ENCODE measurements at regions not wholly inside any gene's neighbourhood (a gene's known extent, or its start where the extent isn't known, plus 50 kb on each side); places are given as distances from the start of the nearest gene placed in this dataset.

DNA sequence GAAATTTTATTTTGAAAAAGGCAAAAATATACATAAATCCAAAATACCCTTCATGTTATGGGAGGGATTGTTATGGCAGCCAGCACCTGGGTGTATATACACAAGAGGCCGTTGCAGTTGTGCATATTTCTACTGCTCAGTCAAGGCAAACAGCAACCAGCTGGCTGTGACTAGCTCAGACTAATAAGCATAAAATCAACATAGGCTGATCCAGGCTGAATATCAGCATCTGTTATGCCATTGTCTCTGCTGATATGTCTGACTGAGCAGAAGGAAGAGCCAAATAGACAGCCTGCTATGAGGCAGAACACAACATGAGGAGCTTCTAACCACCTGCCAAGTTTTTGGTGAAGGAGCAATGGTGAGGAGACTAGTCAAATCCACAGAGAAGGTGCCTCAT is 457.5 kb upstream of the ALCAM start:
- TF ChIP-seq, protein P1, sequence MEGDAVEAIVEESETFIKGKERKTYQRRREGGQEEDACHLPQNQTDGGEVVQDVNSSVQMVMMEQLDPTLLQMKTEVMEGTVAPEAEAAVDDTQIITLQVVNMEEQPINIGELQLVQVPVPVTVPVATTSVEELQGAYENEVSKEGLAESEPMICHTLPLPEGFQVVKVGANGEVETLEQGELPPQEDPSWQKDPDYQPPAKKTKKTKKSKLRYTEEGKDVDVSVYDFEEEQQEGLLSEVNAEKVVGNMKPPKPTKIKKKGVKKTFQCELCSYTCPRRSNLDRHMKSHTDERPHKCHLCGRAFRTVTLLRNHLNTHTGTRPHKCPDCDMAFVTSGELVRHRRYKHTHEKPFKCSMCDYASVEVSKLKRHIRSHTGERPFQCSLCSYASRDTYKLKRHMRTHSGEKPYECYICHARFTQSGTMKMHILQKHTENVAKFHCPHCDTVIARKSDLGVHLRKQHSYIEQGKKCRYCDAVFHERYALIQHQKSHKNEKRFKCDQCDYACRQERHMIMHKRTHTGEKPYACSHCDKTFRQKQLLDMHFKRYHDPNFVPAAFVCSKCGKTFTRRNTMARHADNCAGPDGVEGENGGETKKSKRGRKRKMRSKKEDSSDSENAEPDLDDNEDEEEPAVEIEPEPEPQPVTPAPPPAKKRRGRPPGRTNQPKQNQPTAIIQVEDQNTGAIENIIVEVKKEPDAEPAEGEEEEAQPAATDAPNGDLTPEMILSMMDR (IDR thresholded peaks at IDR 0.05; ENCODE audit: control extremely low read depth, extremely low read depth), result no peak
- Histone ChIP-seq H3K4me1 (ENCODE audit: control insufficient read depth in 5 of 5, insufficient read depth in 5 of 5, low read length in 5 of 5) (no peaks in the 10 kb centered on the region), H3K36me3 (ENCODE audit: control insufficient read depth in 4 of 4, insufficient read depth in 4 of 4, low read length in 4 of 4) (no peaks in the 10 kb centered on the region), H3K27ac (ENCODE audit: low read depth in 1 of 2, low read length in 1 of 2) (no peak overlapping the region), H3K4me3 (no peak overlapping the region), H3K9ac (ENCODE audit: insufficient read depth in 1 of 2, low read length in 2 of 2) (peak overlapping the region in 1 of 2 donors; percentile 26), H3K9me3 (ENCODE audit: control insufficient read depth in 4 of 4, insufficient read depth in 3 of 4, low read length in 3 of 4) (no peaks in the 10 kb centered on the region), H3K27me3 (ENCODE audit: control insufficient read depth in 3 of 3, insufficient read depth in 3 of 3, low read length in 2 of 3) (no peaks in the 10 kb centered on the region)
- DNase-seq, result peak; percentile 36 to 65 (median 48)
- WGBS, 2 donors, result 33 to 65% methylated on average over 1 of the region's 1 CpG
- ATAC-seq (ENCODE audit: insufficient read depth, low FRiP score), result no peak

DNA sequence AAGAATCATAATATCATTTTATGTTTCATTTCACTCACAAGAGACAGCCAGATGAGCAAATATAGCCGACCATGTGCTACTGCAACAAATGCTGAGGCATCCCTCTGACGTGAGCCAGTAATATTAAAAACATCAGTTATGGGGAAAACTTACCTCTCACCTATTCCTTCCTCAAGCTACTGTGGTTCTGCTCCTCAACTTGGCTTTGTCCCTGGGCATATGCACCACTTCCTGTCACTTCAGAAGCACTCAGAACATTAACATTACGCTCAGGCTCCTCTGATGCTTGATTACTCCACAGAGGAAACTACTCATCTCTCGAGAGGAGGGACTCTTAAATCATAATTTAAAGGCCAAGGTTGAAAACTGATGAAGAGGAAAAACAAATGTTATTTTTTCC is 457.0 kb upstream of the ALCAM start:
- no peak for DNase-seq
- Histone ChIP-seq H3K27me3 (ENCODE audit: control insufficient read depth in 3 of 3, insufficient read depth in 3 of 3, low read length in 2 of 3) (no peaks in the 10 kb centered on the region), H3K9ac (ENCODE audit: insufficient read depth in 1 of 2, low read length in 2 of 2) (no peak overlapping the region), H3K27ac (ENCODE audit: low read depth in 1 of 2, low read length in 1 of 2) (no peak overlapping the region), H3K4me3 (no peak overlapping the region), H3K36me3 (ENCODE audit: control insufficient read depth in 4 of 4, insufficient read depth in 4 of 4, low read length in 4 of 4) (no peaks in the 10 kb centered on the region), H3K4me1 (ENCODE audit: control insufficient read depth in 5 of 5, insufficient read depth in 5 of 5, low read length in 5 of 5) (no peaks in the 10 kb centered on the region), H3K9me3 (ENCODE audit: control insufficient read depth in 4 of 4, insufficient read depth in 3 of 4, low read length in 3 of 4) (no peaks in the 10 kb centered on the region)
- 50 to 58% methylated on average over 4 of the region's 4 CpGs for WGBS, 2 donors
- TF ChIP-seq, protein P1 (IDR thresholded peaks at IDR 0.05; ENCODE audit: control extremely low read depth, extremely low read depth), result no peak
- ATAC-seq (ENCODE audit: insufficient read depth, low FRiP score), result no peak

DNA sequence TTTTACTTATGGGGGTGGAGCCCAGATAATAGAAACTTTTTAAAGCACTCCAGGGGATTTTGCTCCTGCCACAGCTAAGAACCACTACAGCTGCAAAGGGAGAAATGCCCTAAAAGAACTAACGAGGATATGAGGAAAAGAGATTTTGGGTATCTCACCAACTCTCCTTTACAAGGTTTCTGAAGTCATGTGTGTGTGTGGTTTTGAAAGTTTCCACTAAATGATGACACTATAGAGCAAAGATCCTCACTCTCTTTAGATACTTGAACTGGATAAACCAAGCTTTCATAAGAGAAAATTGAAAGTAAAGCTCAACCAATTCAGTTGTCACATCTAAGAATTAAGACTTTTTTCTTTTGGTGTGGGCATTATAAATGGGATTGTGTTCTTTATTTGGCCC is 455.3 kb upstream of the ALCAM start:
- H3K36me3 ChIP-seq (ENCODE audit: control insufficient read depth in 4 of 4, insufficient read depth in 4 of 4, low read length in 4 of 4), result no peaks in the 10 kb centered on the region
- no peak overlapping the region for H3K4me3 ChIP-seq
- WGBS, 2 donors, result 73% methylated on average over 1 of the region's 1 CpG
- H3K27ac ChIP-seq (ENCODE audit: low read depth in 1 of 2, low read length in 1 of 2), result no peak overlapping the region
- no peak for DNase-seq
- no peaks in the 10 kb centered on the region for H3K4me1 ChIP-seq (ENCODE audit: control insufficient read depth in 5 of 5, insufficient read depth in 5 of 5, low read length in 5 of 5)
- no peak overlapping the region for H3K9ac ChIP-seq (ENCODE audit: insufficient read depth in 1 of 2, low read length in 2 of 2)
- no peaks in the 10 kb centered on the region for H3K9me3 ChIP-seq (ENCODE audit: control insufficient read depth in 4 of 4, insufficient read depth in 3 of 4, low read length in 3 of 4)
- no peaks in the 10 kb centered on the region for H3K27me3 ChIP-seq (ENCODE audit: control insufficient read depth in 3 of 3, insufficient read depth in 3 of 3, low read length in 2 of 3)
- TF ChIP-seq, protein P1 (IDR thresholded peaks at IDR 0.05; ENCODE audit: control extremely low read depth, extremely low read depth), result no peak
- ATAC-seq (ENCODE audit: insufficient read depth, low FRiP score), result no peak

DNA sequence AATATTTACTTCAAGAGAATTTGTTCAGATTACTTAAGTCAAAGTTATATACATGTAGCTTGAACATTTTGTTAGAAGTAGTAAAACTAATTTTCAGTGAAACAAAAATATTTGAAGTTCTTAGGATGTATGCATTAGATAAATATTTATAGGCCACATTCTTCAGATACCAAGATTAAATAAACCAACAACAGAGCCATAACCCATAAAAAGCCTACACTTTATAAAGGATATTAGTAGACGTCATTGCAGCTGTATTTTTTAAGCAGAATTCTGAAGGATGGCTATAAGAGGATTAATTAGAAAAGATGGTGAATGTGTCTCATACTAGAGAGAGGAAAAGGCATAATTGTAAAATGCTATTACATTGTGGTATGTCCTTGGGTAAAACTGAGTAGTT is 449.7 kb upstream of the ALCAM start:
- Histone ChIP-seq H3K9me3 (ENCODE audit: control insufficient read depth in 4 of 4, insufficient read depth in 3 of 4, low read length in 3 of 4) (no peaks in the 10 kb centered on the region), H3K4me3 (no peak overlapping the region), H3K27ac (ENCODE audit: low read depth in 1 of 2, low read length in 1 of 2) (no peak overlapping the region), H3K27me3 (ENCODE audit: control insufficient read depth in 3 of 3, insufficient read depth in 3 of 3, low read length in 2 of 3) (no peaks in the 10 kb centered on the region), H3K4me1 (ENCODE audit: control insufficient read depth in 5 of 5, insufficient read depth in 5 of 5, low read length in 5 of 5) (peaks cover 0 to 3% (median 0%) of the 10 kb centered on the region in 5 donors), H3K36me3 (ENCODE audit: control insufficient read depth in 4 of 4, insufficient read depth in 4 of 4, low read length in 4 of 4) (no peaks in the 10 kb centered on the region), H3K9ac (ENCODE audit: insufficient read depth in 1 of 2, low read length in 2 of 2) (no peak overlapping the region)
- no peak for ATAC-seq (ENCODE audit: insufficient read depth, low FRiP score)
- 43 to 65% methylated on average over 1 of the region's 1 CpG for WGBS, 2 donors
- DNase-seq, result no peak
- TF ChIP-seq, protein P1 (IDR thresholded peaks at IDR 0.05; ENCODE audit: control extremely low read depth, extremely low read depth), result no peak

Measured in lung (tissue), 11 donors.